Central memory CD4-positive, alpha-beta T cell (primary cell): ENCODE measurements at regions not wholly inside any gene's neighbourhood (a gene's known extent, or its start where the extent isn't known, plus 50 kb on each side); places are given as distances from the start of the nearest gene placed in this dataset.
"Not testable (repeated sequence)": the region's sequence is repeated elsewhere in the genome, so short reads cannot be mapped to it uniquely, and the experiment has no call there.

Experiments used
- DNase-seq: peaks from one replicate; pipeline ENCODE4 v3.0.0; 2022

- not testable (repeated sequence) for DNase-seq
These were observed 433.7 kb downstream of the BTG1 start for GRCh38 chr12:91711925-91712324.

DNA sequence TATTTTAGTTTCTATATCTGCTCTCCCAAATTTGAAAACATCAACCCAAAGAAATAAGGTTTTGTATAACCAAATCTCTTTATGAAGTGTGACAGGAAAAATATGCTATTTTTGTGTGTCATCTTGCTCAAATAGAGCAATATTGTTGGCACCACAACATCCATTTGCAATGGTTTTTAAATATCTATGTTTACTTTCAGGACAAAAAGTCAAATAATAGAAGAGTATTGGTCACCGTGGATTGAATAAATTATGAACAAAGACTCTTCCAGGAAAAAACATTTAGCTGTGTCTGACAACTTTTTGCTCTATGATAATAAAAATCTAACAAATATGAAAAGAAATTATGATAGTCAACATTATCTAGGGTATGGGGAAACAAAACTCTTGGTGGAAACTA lies 439.2 kb downstream of the BTG1 start:
- no peak for DNase-seq

DNA sequence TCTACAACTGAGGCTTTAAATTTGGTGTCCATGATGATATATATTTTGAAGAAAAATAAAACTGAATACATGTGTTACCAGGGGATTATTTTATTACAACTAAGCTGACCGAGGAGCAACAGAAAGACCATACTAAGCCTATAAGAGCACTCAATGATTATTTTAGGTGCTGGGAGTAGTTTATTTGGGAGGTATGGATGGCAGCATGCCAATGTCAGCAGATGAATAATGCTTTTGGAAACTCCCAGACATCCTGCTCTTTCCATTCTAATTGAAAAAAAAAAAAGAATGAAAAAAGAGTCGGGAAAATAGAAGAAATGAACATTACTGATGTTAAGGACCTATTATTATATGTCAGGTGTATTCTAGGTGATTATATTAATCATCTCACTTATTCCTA lies 441.2 kb downstream of the BTG1 start:
- DNase-seq: no peak

DNA sequence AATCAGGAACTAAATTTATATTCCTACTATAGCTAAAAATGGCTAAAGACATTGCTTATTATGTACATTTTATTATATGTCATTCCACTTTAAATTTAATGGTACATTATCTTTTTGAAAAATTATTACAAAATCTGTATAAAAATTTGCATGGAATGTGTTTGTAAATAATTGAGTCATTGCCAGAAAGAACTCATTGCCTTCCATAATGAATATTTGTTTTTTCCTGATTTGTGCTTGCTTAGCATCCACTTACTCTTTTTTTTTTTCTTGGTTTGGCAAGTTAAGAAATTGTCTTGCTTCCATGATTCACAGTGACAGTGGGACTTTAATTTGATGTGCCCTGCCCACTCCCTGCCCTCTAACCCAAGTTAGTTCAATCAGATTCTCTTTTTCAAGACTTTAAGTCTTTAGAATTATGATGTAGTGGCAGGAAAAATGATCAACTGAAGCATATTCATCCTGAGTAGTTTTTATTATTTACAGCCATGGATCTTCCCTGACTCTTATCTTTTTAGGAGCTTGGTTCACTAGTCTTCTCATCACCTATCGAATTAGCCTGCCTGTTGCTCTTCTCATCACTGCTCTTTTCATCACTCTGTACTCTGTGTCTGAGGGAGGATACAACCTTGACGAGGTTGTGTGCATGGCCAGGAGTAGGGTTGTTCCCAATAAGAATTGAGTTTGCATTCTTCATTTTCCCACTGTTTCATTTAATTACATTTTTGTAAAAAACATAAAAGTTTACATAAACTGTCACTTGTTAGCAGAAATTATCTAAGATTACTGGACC lies 442.0 kb downstream of the BTG1 start:
- no peak for DNase-seq

DNA sequence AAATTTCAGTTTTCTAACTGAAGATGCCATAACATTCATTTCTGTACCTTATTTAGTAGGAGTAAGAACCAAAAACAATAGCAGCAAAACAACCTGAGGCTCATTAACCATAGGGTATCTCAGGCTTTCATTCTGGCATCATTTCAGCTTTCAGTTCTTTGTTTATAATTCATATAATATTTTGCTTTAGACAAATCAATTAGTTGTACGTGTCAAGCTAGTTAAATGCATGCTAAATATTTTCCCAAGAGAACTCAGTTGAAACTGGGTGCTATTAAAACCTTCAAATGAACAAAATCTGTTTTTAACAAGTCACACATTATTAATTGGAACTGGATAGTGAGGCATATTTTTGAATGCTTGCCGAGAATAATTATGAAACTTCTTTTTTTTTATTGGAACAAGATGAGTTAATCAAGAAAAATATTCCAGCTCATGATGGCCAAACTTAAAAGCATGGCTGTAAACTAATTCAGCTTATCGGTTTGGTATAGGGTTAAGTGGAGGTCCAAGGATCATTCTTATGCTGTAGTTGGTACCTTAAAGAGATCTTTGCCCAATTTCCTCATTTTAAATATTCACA lies 442.7 kb downstream of the BTG1 start:
- DNase-seq: no peak

DNA sequence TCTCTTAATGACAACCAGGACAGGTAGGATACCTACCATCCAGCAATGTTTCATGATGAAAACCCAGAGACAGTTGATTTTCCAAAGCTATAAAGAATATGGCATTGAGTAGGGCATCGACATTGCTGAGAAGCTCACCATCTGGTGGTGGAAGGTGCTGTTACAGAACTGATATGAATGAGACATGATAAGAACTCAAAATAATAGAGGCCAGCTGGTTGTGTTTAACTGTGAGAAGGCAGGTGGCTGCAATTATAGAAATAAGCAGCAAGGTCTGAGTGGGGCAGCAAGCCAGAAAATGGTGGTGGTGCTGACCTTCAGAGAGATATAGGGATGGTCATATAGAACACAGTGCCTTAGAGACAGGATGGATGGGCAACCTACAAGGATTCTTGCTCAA lies 449.7 kb downstream of the BTG1 start:
- no peak for DNase-seq

DNA sequence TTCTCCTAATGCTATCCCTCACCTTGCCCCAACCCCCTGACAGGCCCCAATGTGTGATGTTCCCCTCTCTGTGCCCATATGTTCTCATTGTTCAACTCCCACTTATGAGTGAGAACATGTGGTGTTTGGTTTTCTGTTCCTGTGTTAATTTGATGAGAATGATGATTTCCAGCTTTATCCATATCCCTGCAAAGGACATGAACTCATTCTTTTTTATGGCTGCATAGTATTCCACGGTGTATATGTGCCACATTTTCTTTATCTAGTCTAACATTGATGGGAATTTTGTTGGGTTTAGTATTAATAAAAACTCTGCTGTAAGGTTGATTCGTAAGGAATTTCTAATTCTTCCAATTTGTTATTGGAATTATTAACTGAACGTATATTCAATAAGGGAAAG lies 450.2 kb downstream of the BTG1 start:
- DNase-seq: not testable (repeated sequence)

GRCh38 chr12:91690531-91690930 lies 455.1 kb downstream of the BTG1 start:
- DNase-seq: no peak

- DNase-seq: peak; percentile 73
These were observed 458.3 kb downstream of the BTG1 start for GRCh38 chr12:91687052-91688017.

DNA sequence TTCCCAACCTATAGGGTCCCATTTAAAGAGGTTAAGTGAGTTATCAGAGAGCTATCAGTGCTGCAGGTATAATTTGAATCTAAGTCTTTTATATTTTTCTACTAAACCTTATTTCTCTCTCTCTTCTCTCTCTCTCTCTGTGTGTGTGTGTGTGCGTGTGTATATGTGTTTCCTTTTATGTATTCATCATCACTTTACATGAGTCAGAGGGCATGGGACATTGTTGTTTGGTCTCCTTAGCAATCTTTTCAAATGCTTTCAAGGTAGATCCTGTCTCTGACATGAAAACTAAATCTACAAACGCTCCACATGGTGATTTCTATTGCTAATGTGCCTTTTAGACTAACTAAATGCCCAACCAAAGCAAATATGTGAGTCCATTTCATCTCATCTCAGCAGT lies 459.7 kb downstream of the BTG1 start:
- DNase-seq: peak; percentile 8

DNA sequence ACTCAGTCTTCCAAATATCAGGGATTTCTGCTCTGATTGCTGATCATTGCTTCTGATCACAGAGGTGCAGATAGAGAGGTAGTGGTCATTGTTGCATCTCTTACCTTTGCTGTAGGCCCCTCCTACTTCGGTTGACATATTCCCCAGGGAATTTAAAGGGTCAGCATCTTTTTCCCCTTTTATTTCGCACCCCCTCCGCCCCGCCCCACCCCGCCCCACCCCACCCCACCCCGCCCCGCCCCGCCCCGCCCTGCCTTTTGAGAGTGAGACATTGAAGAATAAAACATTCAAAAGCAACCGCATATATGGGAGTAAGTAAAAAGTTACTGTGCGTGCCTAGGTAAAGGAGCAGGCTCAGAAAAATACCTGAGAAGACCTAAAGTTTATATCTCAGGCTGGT lies 463.9 kb downstream of the BTG1 start:
- DNase-seq: no peak

DNA sequence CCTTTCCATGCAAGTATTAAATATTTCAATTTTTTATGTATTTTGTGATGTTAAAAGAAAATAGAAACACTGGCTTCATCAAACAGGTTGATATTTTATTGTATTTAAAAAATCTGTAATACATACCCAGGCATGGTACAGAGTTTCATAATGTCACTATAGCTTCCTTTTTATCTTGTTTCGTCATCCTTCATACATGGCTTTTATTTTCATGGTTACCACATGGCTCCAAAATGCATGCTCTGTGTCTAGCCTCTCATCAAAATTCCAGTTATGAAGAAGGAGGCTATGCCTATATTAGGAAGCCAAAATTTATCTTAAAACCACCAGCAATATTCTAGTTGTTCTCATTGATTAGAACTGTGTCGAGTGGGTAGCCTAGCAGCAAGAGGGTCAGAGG lies 464.8 kb downstream of the BTG1 start:
- DNase-seq: no peak

GRCh38 chr12:91677556-91677955 lies 468.1 kb downstream of the BTG1 start:
- DNase-seq: no peak

DNA sequence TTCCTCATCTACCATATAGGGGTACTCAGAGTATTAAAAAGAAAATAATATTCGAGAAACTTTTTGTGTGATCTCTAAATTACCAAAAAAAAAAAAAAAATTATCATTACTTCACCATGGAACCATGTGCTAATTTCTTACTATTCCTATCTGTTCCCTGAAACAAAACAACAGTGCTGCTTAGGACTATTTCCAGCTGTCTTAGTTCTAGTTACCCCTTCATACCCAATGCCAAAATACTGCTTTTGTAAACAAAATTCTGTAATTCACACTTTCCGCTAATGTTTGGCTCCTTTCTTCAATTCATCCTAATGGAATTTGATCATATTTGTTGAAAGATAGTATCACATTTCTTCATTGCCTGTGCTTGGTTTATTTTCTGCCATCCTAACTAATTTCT lies 470.2 kb downstream of the BTG1 start:
- DNase-seq: no peak

- no peak for DNase-seq
These were observed 473.5 kb downstream of the BTG1 start for GRCh38 chr12:91672130-91672529.

GRCh38 chr12:91667694-91668093 lies 478.0 kb downstream of the BTG1 start:
- no peak for DNase-seq

GRCh38 chr12:91663744-91664143 lies 481.1 kb upstream of the DCN start:
- DNase-seq: no peak

- DNase-seq: no peak
These were observed 480.7 kb upstream of the DCN start for GRCh38 chr12:91663310-91663709.

GRCh38 chr12:91662021-91662420 lies 479.4 kb upstream of the DCN start:
- no peak for DNase-seq

GRCh38 chr12:91657032-91657431 lies 474.4 kb upstream of the DCN start:
- no peak for DNase-seq

- DNase-seq: no peak
These were observed 473.3 kb upstream of the DCN start for GRCh38 chr12:91655966-91656365.

- no peak for DNase-seq
These were observed 471.5 kb upstream of the DCN start for GRCh38 chr12:91654087-91654486.

- no peak for DNase-seq
These were observed 469.1 kb upstream of the DCN start for GRCh38 chr12:91651728-91652127.

GRCh38 chr12:91643763-91644162 lies 461.1 kb upstream of the DCN start:
- DNase-seq: no peak
